NB4 (cell line): ENCODE measurements at regions not wholly inside any gene's neighbourhood (a gene's known extent, or its start where the extent isn't known, plus 50 kb on each side); places are given as distances from the start of the nearest gene placed in this dataset.
A peak's percentile ranks its signal among the peaks of the same experiment; 100 is the strongest.
"Not testable (repeated sequence)": the region's sequence is repeated elsewhere in the genome, so short reads cannot be mapped to it uniquely, and the experiment has no call there.

Experiments
- DNase-seq: peaks from one replicate; pipeline ENCODE4 v3.0.0; 2010; ENCODE audit warnings: low read depth
- H3K4me3 ChIP-seq: one replicate; pipeline ENCODE4 v1.5.1; 2011; ENCODE audit warnings: mild to moderate bottlenecking, low read depth, low read length, moderate library complexity
- MYC ChIP-seq: IDR thresholded peaks from 2 replicates; pipeline ENCODE4 v1.6.1; 2011; ENCODE audit warnings: low read depth, low read length
- POLR2A ChIP-seq: IDR thresholded peaks from 2 replicates; pipeline ENCODE4 v1.6.1; 2011; ENCODE audit warnings: mild to moderate bottlenecking; ENCODE audit not compliant: insufficient read length; ENCODE audit errors: extremely low read depth
- TF ChIP-seq, protein P1 (sequence below): IDR thresholded peaks from one replicate; pipeline ENCODE4 v1.5.1; 2012; ENCODE audit warnings: low read depth, low read length
- TF ChIP-seq, protein P2 (sequence below): IDR thresholded peaks from 2 replicates; pipeline ENCODE4 v1.6.1; 2011; ENCODE audit warnings: low read depth, low read length

DNA sequence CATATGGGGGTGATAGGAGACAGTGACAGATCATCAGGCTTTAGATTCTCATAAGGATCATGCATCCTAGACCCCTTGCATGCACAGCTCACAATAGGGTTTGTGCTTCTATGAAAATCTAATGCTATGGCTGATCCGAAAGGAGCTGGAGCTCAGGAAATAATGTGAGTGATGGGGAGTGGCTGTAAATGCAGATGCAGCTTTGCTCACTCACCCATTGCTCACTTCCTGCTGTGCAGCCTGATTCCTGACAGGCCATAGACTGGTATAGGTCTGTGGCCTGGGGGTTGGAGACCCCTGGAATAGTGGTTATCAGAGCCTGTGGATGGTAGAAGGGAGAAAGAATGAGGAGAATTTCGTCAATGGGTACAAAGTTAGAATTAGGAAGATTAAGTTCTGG lies 2751.1 kb downstream of the ARAP2 start:
- no peak for DNase-seq
- H3K4me3 ChIP-seq, result no peak overlapping the region
- TF ChIP-seq POLR2A (no peak), MYC (no peak)
- TF ChIP-seq, protein P1, sequence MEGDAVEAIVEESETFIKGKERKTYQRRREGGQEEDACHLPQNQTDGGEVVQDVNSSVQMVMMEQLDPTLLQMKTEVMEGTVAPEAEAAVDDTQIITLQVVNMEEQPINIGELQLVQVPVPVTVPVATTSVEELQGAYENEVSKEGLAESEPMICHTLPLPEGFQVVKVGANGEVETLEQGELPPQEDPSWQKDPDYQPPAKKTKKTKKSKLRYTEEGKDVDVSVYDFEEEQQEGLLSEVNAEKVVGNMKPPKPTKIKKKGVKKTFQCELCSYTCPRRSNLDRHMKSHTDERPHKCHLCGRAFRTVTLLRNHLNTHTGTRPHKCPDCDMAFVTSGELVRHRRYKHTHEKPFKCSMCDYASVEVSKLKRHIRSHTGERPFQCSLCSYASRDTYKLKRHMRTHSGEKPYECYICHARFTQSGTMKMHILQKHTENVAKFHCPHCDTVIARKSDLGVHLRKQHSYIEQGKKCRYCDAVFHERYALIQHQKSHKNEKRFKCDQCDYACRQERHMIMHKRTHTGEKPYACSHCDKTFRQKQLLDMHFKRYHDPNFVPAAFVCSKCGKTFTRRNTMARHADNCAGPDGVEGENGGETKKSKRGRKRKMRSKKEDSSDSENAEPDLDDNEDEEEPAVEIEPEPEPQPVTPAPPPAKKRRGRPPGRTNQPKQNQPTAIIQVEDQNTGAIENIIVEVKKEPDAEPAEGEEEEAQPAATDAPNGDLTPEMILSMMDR, result no peak
- TF ChIP-seq, protein P2, sequence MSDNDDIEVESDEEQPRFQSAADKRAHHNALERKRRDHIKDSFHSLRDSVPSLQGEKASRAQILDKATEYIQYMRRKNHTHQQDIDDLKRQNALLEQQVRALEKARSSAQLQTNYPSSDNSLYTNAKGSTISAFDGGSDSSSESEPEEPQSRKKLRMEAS, result no peak

DNA sequence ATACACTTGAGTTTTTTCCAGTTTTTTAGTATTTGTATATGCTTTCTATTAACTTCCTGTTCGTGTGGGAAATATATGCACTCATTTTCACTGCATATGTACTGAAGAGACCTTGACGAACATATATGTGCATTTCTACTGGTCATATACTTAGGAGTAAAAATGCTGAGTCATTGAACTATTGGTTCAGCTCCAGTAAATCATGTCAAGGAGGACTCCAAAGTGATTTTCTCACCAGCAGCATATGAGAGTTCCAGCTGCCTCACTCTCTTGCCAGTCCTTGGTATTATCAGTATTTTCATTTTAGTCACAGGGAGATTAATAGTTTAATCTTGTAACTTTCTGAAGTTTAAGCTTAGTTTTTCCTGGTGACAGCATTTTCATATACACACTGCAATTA lies 2750.2 kb downstream of the ARAP2 start:
- peak; percentile 11 for DNase-seq
- TF ChIP-seq POLR2A, result no peak
- TF ChIP-seq, protein P1, result no peak
- TF ChIP-seq, protein P2, result no peak
- TF ChIP-seq MYC, result no peak
- no peak overlapping the region for H3K4me3 ChIP-seq

DNA sequence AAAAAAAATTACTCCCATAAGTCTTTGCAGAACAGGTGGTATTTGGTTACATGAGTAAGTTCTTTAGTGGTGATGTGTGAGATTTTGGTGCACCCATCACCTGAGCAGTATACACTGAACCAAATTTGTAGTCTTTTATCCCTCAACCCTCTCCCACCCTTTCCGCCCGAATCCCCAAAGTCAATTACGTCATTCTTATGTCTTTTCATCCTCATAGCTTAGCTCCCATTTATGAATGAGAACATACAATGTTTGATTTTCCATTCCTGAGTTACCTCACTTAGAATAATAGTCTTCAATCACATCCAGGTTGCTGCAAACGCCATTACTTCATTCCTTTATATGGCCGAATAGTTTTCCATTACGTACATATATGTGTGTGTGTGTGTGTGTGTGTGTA lies 2742.7 kb downstream of the ARAP2 start:
- not testable (repeated sequence) for H3K4me3 ChIP-seq, DNase-seq

DNA sequence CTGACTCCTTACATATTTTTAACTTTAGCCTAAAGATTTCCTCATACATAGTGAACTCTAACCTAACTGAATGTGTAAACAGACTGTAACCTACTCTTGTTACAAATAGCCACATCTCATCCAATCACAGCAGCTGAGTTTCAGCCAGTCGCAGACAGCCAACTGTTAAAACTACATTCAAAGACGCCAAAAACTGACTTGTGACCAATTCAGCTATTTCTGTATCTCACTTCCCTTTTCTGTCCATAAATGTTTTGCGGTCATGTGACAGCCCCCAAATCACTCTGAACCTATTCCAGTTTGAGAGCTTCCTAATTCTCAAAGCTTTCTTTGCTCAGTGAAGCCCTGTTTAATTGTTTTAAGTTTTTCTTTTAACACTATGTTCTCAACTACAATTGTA lies 2731.9 kb downstream of the ARAP2 start:
- no peak overlapping the region for H3K4me3 ChIP-seq
- TF ChIP-seq, protein P1, result no peak
- no peak for TF ChIP-seq POLR2A
- TF ChIP-seq, protein P2, result peak; percentile 49
- peak; percentile 52 for DNase-seq

DNA sequence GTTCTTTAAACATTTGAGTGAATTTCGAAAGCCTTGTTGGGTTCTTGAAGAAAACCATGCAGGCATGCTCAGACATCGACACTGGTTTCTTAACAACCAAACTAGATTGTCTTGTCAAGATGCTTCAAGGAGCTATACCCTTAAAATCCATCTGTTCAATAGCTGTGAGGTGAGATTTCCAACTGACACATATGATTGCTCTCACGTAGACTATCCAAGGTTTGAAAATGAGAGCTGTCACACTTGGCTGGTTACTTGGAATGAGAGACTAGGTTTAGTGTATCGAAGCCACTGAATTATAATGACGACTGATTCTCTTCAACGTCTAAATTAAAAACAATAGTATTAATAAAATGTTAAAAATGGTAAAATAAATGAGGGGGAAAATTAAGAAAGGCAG lies 2725.5 kb downstream of the ARAP2 start:
- DNase-seq, result no peak
- no peak overlapping the region for H3K4me3 ChIP-seq
- no peak for TF ChIP-seq MYC
- TF ChIP-seq, protein P1, result no peak
- TF ChIP-seq, protein P2, result no peak
- TF ChIP-seq POLR2A, result no peak

DNA sequence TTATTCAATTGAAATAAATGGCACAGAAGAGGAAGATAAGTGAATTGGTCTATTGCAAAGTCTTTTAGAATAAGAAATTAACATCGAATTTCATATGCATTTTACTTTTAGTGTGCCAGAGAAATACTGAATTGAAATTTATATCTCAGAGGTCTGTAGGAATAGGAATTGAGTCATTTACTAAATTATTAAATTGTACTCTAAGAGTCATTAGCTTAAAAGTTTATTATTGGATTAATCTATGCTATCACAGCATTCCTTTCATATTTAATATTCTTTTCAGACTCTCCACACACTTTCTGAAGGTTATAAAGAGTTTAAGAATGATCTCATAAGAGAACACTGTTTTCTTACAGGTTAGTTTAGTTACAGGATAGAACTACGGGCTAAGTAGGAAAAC lies 2711.5 kb downstream of the ARAP2 start:
- no peak for TF ChIP-seq MYC
- TF ChIP-seq, protein P2, result no peak
- TF ChIP-seq, protein P1, result no peak
- TF ChIP-seq POLR2A, result no peak
- no peak for DNase-seq
- H3K4me3 ChIP-seq, result no peak overlapping the region
